GM23248 (cell line): ENCODE measurements at regions not wholly inside any gene's neighbourhood (a gene's known extent, or its start where the extent isn't known, plus 50 kb on each side); places are given as distances from the start of the nearest gene placed in this dataset.

Experiments used
- DNase-seq: peaks from one replicate; pipeline ENCODE4 v3.0.0-alpha.2; 2015
- H2AFZ ChIP-seq: fragments of 200-600 bp; sonication (generic); 2 replicates; pipeline ENCODE4 v1.6.1; 2016; ENCODE audit warnings: antibody characterized with exemption
- H3F3A ChIP-seq: fragments of 200-600 bp; sonication (generic); 2 replicates; pipeline ENCODE4 v1.6.1; 2016; ENCODE audit warnings: mild to moderate bottlenecking, antibody characterized with exemption, mixed run types; ENCODE audit not compliant: insufficient read depth
- H3K27ac ChIP-seq: fragments of 200-600 bp; sonication (generic); 2 replicates; pipeline ENCODE4 v1.5.1; 2016; ENCODE audit warnings: mild to moderate bottlenecking
- H3K27me3 ChIP-seq: fragments of 200-600 bp; sonication (generic); replicated peaks from 2 replicates; pipeline ENCODE4 v1.6.1; 2016; ENCODE audit warnings: mild to moderate bottlenecking; ENCODE audit not compliant: insufficient read depth
- H3K36me3 ChIP-seq: fragments of 200-600 bp; sonication (generic); 2 replicates; pipeline ENCODE4 v1.6.1; 2016; ENCODE audit warnings: low read depth, mild to moderate bottlenecking
- H3K4me1 ChIP-seq: fragments of 200-600 bp; sonication (generic); 2 replicates; pipeline ENCODE4 v1.6.1; 2016; ENCODE audit warnings: mild to moderate bottlenecking; ENCODE audit not compliant: insufficient read depth
- H3K4me2 ChIP-seq: fragments of 200-600 bp; sonication (generic); one replicate; pipeline ENCODE4 v1.6.1; 2016; ENCODE audit warnings: mild to moderate bottlenecking; ENCODE audit not compliant: unreplicated experiment
- H3K4me3 ChIP-seq: fragments of 200-600 bp; sonication (generic); 2 replicates; pipeline ENCODE4 v1.5.1; 2016; ENCODE audit warnings: mild to moderate bottlenecking
- H3K79me2 ChIP-seq: fragments of 200-600 bp; sonication (generic); 2 replicates; pipeline ENCODE4 v1.6.1; 2016; ENCODE audit warnings: mild to moderate bottlenecking; ENCODE audit not compliant: insufficient read depth
- H3K9ac ChIP-seq: fragments of 200-600 bp; sonication (generic); 2 replicates; pipeline ENCODE4 v1.6.1; 2016; ENCODE audit warnings: mild to moderate bottlenecking
- H3K9me2 ChIP-seq: fragments of 200-600 bp; sonication (generic); 2 replicates; pipeline ENCODE4 v1.6.1; 2016; ENCODE audit warnings: mixed run types, mild to moderate bottlenecking, moderate library complexity; ENCODE audit not compliant: insufficient read depth
- H3K9me3 ChIP-seq: fragments of 200-600 bp; sonication (generic); one replicate; pipeline ENCODE4 v1.6.1; 2017; ENCODE audit warnings: low read depth
- H4K20me1 ChIP-seq: fragments of 200-600 bp; sonication (generic); 2 replicates; pipeline ENCODE4 v1.6.0; 2016; ENCODE audit not compliant: insufficient read depth
- EZH2 ChIP-seq: fragments of 200-600 bp; sonication (generic); IDR thresholded peaks from 2 replicates; pipeline ENCODE4 v1.6.1; 2018; ENCODE audit warnings: antibody characterized with exemption, mild to moderate bottlenecking; ENCODE audit not compliant: insufficient read depth, poor library complexity, severe bottlenecking
- EZH2phosphoT487 ChIP-seq: fragments of 200-600 bp; sonication (generic); IDR thresholded peaks from 2 replicates; pipeline ENCODE4 v1.6.1; 2018; ENCODE audit warnings: antibody characterized with exemption, moderate library complexity, mild to moderate bottlenecking, low read depth; ENCODE audit not compliant: insufficient read depth
- WGBS, 2 experiments: methylation state at CpG; one replicate each; pipeline ENCODE4 v1.1.6; 2015 to 2017; ENCODE audit warnings: low lambda C conversion rate in 2 of 2, low coverage in 1 of 2; ENCODE audit errors: missing lambda C conversion rate in 2 of 2; 5-methylcytosine and 5-hydroxymethylcytosine counted together
- in situ Hi-C: fragments of 300-500 bp; cut with MboI; formaldehyde crosslinking; loops from 2 replicates; pipeline ENCODE4 v1.15.0; 2020

- in situ Hi-C loops = no loop called here
- Histone ChIP-seq H3K9me2 (no peaks in the 10 kb centered on the region), H3K9ac (no peak overlapping the region), H2AFZ (no peak overlapping the region), H3F3A (peaks cover 20% of the 10 kb centered on the region), H3K27ac (peak overlapping the region; percentile 27; the same call in 1 of the 2 replicates), H3K4me1 (peaks cover 30% of the 10 kb centered on the region), H3K79me2 (no peaks in the 10 kb centered on the region), H4K20me1 (no peaks in the 10 kb centered on the region), H3K9me3 (no peaks in the 10 kb centered on the region), H3K4me3 (0 out of 2 replicates have a peak overlapping the region, but pooled peaks have one; percentile 15), H3K27me3 (no peaks in the 10 kb centered on the region), H3K36me3 (no peaks in the 10 kb centered on the region), H3K4me2 (peak overlapping the region; percentile 46)
- TF ChIP-seq EZH2phosphoT487 = no peak
- no peak for TF ChIP-seq EZH2
- peak; percentile 84 for DNase-seq
Observed at GRCh38 chr5:93294199-93294598, 286.8 kb downstream of the NR2F1-AS1 start.

GRCh38 chr5:93289942-93290341, 291.1 kb downstream of the NR2F1-AS1 start:
- Histone ChIP-seq H3K27ac (no peak overlapping the region), H3K4me3 (no peak overlapping the region), H3F3A (peaks cover 10% of the 10 kb centered on the region), H3K79me2 (no peaks in the 10 kb centered on the region), H3K9me3 (peaks cover 11% of the 10 kb centered on the region), H3K9ac (no peak overlapping the region), H2AFZ (no peak overlapping the region), H3K36me3 (no peaks in the 10 kb centered on the region), H3K9me2 (no peaks in the 10 kb centered on the region), H4K20me1 (no peaks in the 10 kb centered on the region), H3K4me1 (peaks cover 14% of the 10 kb centered on the region), H3K27me3 (no peaks in the 10 kb centered on the region), H3K4me2 (no peak overlapping the region)
- TF ChIP-seq EZH2 = no peak
- no peak for TF ChIP-seq EZH2phosphoT487
- DNase-seq = no peak
- WGBS, 2 experiments = 96 to 98% methylated on average over 2 of the region's 2 CpGs
- in situ Hi-C loops = no loop called here

DNA sequence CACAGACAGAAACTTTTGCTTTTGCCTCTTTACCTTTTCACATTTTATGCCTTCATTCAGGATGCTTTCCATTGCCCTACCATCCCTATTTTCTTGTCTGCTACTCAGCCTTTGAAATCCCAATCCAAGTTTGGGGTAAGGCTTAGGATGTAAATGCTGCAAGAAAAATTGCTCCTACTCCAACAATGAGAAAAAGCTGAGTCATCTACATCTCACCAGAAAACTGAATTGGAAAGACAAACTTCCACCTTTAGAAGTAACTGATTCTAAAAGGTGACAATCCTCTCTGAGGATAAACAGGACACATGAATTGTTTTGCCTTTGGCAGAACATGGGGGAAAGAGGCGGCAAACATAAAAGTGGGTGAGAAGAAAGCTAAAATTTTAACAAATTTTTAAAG, 295.6 kb downstream of the NR2F1-AS1 start:
- no peak overlapping the region for H3K9ac ChIP-seq
- H3F3A ChIP-seq = no peaks in the 10 kb centered on the region
- H3K4me3 ChIP-seq = no peak overlapping the region
- H3K79me2 ChIP-seq = no peaks in the 10 kb centered on the region
- H3K9me2 ChIP-seq = no peaks in the 10 kb centered on the region
- no peak overlapping the region for H2AFZ ChIP-seq
- no peaks in the 10 kb centered on the region for H3K27me3 ChIP-seq
- no peaks in the 10 kb centered on the region for H3K4me1 ChIP-seq
- in situ Hi-C loops = no loop called here
- TF ChIP-seq EZH2 = no peak
- TF ChIP-seq EZH2phosphoT487 = no peak
- DNase-seq = no peak
- H3K27ac ChIP-seq = no peak overlapping the region
- H4K20me1 ChIP-seq = no peaks in the 10 kb centered on the region
- H3K4me2 ChIP-seq = no peak overlapping the region
- H3K9me3 ChIP-seq = peaks cover 11% of the 10 kb centered on the region
- no peaks in the 10 kb centered on the region for H3K36me3 ChIP-seq
- 88 to 96% methylated on average over 1 of the region's 1 CpG for WGBS, 2 experiments

GRCh38 chr5:93281980-93282772, 298.8 kb downstream of the NR2F1-AS1 start:
- no peaks in the 10 kb centered on the region for H3K27me3 ChIP-seq
- no peak overlapping the region for H2AFZ ChIP-seq
- H3K9me3 ChIP-seq = no peaks in the 10 kb centered on the region
- DNase-seq = peak; percentile 27
- no peak overlapping the region for H3K9ac ChIP-seq
- H3K9me2 ChIP-seq = no peaks in the 10 kb centered on the region
- TF ChIP-seq EZH2phosphoT487 = no peak
- no peak for TF ChIP-seq EZH2
- in situ Hi-C loops = no loop called here
- no peaks in the 10 kb centered on the region for H3K36me3 ChIP-seq
- no peak overlapping the region for H3K4me2 ChIP-seq
- H3K4me3 ChIP-seq = no peak overlapping the region
- H3K79me2 ChIP-seq = no peaks in the 10 kb centered on the region
- peaks cover 7% of the 10 kb centered on the region; the same call in 1 of the 2 replicates for H3K4me1 ChIP-seq
- no peaks in the 10 kb centered on the region for H4K20me1 ChIP-seq
- 38 to 43% methylated on average over 4 of the region's 4 CpGs for WGBS, 2 experiments
- H3F3A ChIP-seq = 0 out of 2 replicates have a peak, but pooled peaks cover 5% of the 10 kb centered on the region
- no peak overlapping the region for H3K27ac ChIP-seq
